ENCODE measurements at regions not wholly inside any gene's neighbourhood (a gene's known extent, or its start where the extent isn't known, plus 50 kb on each side); places are given as distances from the start of the nearest gene placed in this dataset.

GRCh38 chr11:92278791-92279433 is 54.3 kb downstream of the FAT3 start:
- no peak overlapping the region for H3K9ac ChIP-seq (ENCODE audit: insufficient read depth, low read depth, low read length)
- TF ChIP-seq ZBTB49 (CRISPR knock-in tag; IDR thresholded peaks at IDR 0.05; ENCODE audit: borderline replicate concordance) (no peak), ZNF331 (CRISPR knock-in tag; IDR thresholded peaks at IDR 0.05) (no peak), ZNF253 (CRISPR knock-in tag; IDR thresholded peaks at IDR 0.05; ENCODE audit: borderline replicate concordance) (no peak), ZNF460 (CRISPR knock-in tag; IDR thresholded peaks at IDR 0.05; ENCODE audit: borderline replicate concordance) (no peak), ZNF639 (CRISPR knock-in tag; conservative IDR thresholded peaks at IDR 0.05) (no peak), PAF1 (CRISPR knock-in tag; IDR thresholded peaks at IDR 0.05) (no peak), MXD4 (CRISPR knock-in tag; IDR thresholded peaks at IDR 0.05) (no peak), BHLHE40 (IDR thresholded peaks at IDR 0.05; ENCODE audit: low read length) (no peak), ZNF629 (CRISPR knock-in tag; conservative IDR thresholded peaks at IDR 0.05) (no peak), EEA1 (CRISPR knock-in tag; IDR thresholded peaks at IDR 0.05; ENCODE audit: borderline replicate concordance) (no peak), ARHGAP35 (CRISPR knock-in tag; IDR thresholded peaks at IDR 0.05; ENCODE audit: borderline replicate concordance) (no peak), FOXA1 (IDR thresholded peaks at IDR 0.05) (no peak), FOXA1 (CRISPR knock-in tag; IDR thresholded peaks at IDR 0.05) (no peak), ZKSCAN1 (IDR thresholded peaks at IDR 0.05; ENCODE audit: low read length) (no peak), HOXA3 (CRISPR knock-in tag; IDR thresholded peaks at IDR 0.05) (no peak), ZFX (CRISPR knock-in tag; IDR thresholded peaks at IDR 0.05; ENCODE audit: low read depth) (no peak), ZXDC (CRISPR knock-in tag; IDR thresholded peaks at IDR 0.05) (no peak), ZBTB26 (CRISPR knock-in tag; IDR thresholded peaks at IDR 0.05; ENCODE audit: borderline replicate concordance) (no peak)
- H3K4me1 ChIP-seq (ENCODE audit: insufficient read depth, low read length): no peaks in the 10 kb centered on the region
- H3K4me2 ChIP-seq (ENCODE audit: low read depth, low read length): no peak overlapping the region
- no peak for DNase-seq (ENCODE audit: low spot score)
- ChIA-PET POLR2A (no interaction called here), CTCF (ENCODE audit: low intra/inter-chr PET ratio, low total read pairs) (no interaction called here)
- in situ Hi-C loops (cut with HindIII; ENCODE audit: extremely low pct_ligation_motif_present, low pct_unique_long_range_greater_than_20kb): no loop called here
- H3K27me3 ChIP-seq (ENCODE audit: control insufficient read depth in 1 of 2, insufficient read depth in 2 of 2, low read length in 2 of 2): no peaks in the 10 kb centered on the region; a peak in 1 of 5 replicates
- no peak overlapping the region for H3K4me3 ChIP-seq (replicated peaks in 1 of 3; ENCODE audit: insufficient read depth in 1 of 3, low read depth in 2 of 3, low read length in 3 of 3)
- H3K9me3 ChIP-seq (ENCODE audit: low read length): no peaks in the 10 kb centered on the region
- no TSS peak for BruUV-seq (replicated peaks)
- no peak overlapping the region for H2AFZ ChIP-seq (ENCODE audit: low read length)
- no peak overlapping the region for H3K27ac ChIP-seq (ENCODE audit: extremely low read length, insufficient read depth, low read length)
- no peak for ATAC-seq
- H4K20me1 ChIP-seq (ENCODE audit: insufficient read depth, low read length): no peaks in the 10 kb centered on the region
- intact Hi-C loops (cut with micrococcal nuclease; ENCODE audit: unreplicated experiment): no loop called here
- WGBS (ENCODE audit: low lambda C conversion rate): 38% methylated on average over 1 of the region's 1 CpG
- no peaks in the 10 kb centered on the region for H3K36me3 ChIP-seq (replicated peaks in 1 of 2; ENCODE audit: control insufficient read depth in 1 of 2, insufficient read depth in 2 of 2, low read length in 2 of 2)
- no peaks in the 10 kb centered on the region for H3K79me2 ChIP-seq (ENCODE audit: insufficient read depth, low read length)
- no peak for FAIRE-seq
